NCI-H1930 (cell line): ENCODE measurements at regions not wholly inside any gene's neighbourhood (a gene's known extent, or its start where the extent isn't known, plus 50 kb on each side); places are given as distances from the start of the nearest gene placed in this dataset.
"Not testable (repeated sequence)": the region's sequence is repeated elsewhere in the genome, so short reads cannot be mapped to it uniquely, and the experiment has no call there.

Source experiments
- DNase-seq, 2 experiments: peaks; one replicate each; lab custom pipeline; 2025; lab: John Stamatoyannopoulos, UW

DNA sequence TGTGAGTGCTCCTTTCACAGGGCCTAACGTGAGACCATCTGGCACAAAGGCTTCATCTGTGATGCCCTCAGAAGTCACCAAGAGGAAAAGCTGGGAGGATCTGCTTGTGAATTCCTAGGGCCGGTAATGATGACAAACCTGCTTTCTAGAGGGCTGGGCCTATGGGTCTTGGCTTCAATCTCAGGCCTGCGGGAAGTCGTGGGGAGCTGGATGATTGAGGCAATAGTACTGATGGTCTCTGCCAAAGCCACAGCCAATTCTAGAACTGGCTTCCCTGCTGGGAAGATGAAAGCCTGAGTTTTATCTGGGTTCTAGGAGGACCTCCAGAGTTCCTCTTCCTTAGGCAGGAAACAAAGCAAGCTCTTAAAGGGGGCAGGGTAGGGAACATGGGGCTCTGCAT, 102.7 kb downstream of the TMEM215 start:
- DNase-seq, result no peak

DNA sequence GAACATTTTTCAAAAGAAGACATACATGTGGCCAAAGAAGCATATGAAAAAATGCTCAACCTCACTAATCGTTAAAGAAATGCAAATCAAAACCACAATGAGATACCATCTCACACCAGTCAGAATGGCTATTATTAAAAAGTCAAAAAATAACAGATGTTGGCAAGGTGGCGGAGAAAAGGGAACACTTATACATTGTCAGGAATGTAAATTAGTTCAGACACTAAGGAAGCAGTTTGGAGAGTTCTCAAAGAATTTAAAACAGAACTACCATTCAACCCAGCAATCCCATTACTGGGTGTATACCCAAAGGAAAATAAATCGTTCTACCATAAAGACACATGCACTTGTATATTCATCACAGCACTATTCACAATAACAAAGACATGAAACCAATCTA, 106.9 kb downstream of the APTX start:
- not testable (repeated sequence) for DNase-seq

DNA sequence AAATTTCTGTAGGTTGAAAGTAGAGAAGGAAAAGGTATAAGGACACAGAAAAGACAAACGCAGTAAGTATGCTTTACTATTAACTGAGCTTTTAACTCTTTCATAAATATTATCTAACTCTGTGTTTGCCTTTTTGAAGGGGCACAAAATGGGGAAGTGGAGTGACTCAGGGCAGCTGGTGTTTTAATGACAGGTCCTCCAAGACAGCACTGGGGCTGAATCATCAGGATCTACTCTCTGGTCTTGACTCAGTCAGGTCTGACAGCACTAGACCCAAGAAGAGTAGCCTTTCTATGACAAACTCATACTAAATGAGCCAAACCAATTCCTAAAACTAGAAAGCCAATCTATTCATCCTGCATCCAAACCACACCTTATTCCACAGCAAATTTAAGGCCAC, 102.2 kb downstream of the APTX start:
- no peak for DNase-seq

GRCh38 chr9:32899761-32900160, 101.7 kb downstream of the APTX start:
- no peak for DNase-seq

GRCh38 chr9:32906213-32906612, 95.2 kb downstream of the APTX start:
- DNase-seq, result no peak

- DNase-seq, result no peak
Measured at GRCh38 chr9:32915802-32916201, 85.6 kb downstream of the APTX start.

- no peak for DNase-seq
Measured at GRCh38 chr9:32918628-32919027, 82.8 kb downstream of the APTX start.
